IPS-18a (cell line): ENCODE measurements at regions not wholly inside any gene's neighbourhood (a gene's known extent, or its start where the extent isn't known, plus 50 kb on each side); places are given as distances from the start of the nearest gene placed in this dataset.

ENCODE experiments used
- H3K27ac ChIP-seq: one replicate; pipeline ENCODE4 v1.5.1; 2013; ENCODE audit warnings: low read length
- H3K27me3 ChIP-seq: one replicate; pipeline ENCODE4 v1.6.1; 2013; ENCODE audit warnings: mild to moderate bottlenecking, low read length; ENCODE audit not compliant: control insufficient read depth, insufficient read depth
- H3K36me3 ChIP-seq: one replicate; pipeline ENCODE4 v1.6.1; 2013; ENCODE audit warnings: low read depth, low read length; ENCODE audit not compliant: control insufficient read depth
- H3K4me1 ChIP-seq: one replicate; pipeline ENCODE4 v1.6.1; 2013; ENCODE audit warnings: low read depth, low read length; ENCODE audit not compliant: control insufficient read depth
- H3K4me3 ChIP-seq: one replicate; pipeline ENCODE4 v1.5.1; 2013; ENCODE audit warnings: low read length
- H3K9ac ChIP-seq: one replicate; pipeline ENCODE4 v1.6.1; 2013; ENCODE audit warnings: mild to moderate bottlenecking, low read length, moderate library complexity
- H3K9me3 ChIP-seq: one replicate; pipeline ENCODE4 v1.6.1; 2013; ENCODE audit warnings: low read depth, low read length; ENCODE audit not compliant: control insufficient read depth

GRCh38 chr17:411421-412120 is 59.0 kb upstream of the RPH3AL start:
- H3K27ac ChIP-seq = no peak overlapping the region
- H3K4me3 ChIP-seq = no peak overlapping the region
- H3K9me3 ChIP-seq = no peaks in the 10 kb centered on the region
- H3K9ac ChIP-seq = no peak overlapping the region
- H3K4me1 ChIP-seq = peaks cover 5% of the 10 kb centered on the region
- peaks cover 8% of the 10 kb centered on the region for H3K36me3 ChIP-seq
- H3K27me3 ChIP-seq = no peaks in the 10 kb centered on the region

- Histone ChIP-seq H3K27ac (peak overlapping the region; percentile 88), H3K9ac (peak overlapping the region; percentile 91), H3K9me3 (no peaks in the 10 kb centered on the region), H3K36me3 (peaks cover 8% of the 10 kb centered on the region), H3K4me3 (peak overlapping the region; percentile 92), H3K4me1 (peaks cover 5% of the 10 kb centered on the region), H3K27me3 (no peaks in the 10 kb centered on the region)
These were observed 58.2 kb upstream of the RPH3AL start for GRCh38 chr17:410543-411401.

GRCh38 chr17:409848-410542 is 57.4 kb upstream of the RPH3AL start:
- Histone ChIP-seq H3K27ac (peak overlapping the region; percentile 88), H3K9me3 (no peaks in the 10 kb centered on the region), H3K4me1 (peaks cover 5% of the 10 kb centered on the region), H3K36me3 (peaks cover 8% of the 10 kb centered on the region), H3K4me3 (peak overlapping the region; percentile 92), H3K9ac (peak overlapping the region; percentile 91), H3K27me3 (no peaks in the 10 kb centered on the region)

DNA sequence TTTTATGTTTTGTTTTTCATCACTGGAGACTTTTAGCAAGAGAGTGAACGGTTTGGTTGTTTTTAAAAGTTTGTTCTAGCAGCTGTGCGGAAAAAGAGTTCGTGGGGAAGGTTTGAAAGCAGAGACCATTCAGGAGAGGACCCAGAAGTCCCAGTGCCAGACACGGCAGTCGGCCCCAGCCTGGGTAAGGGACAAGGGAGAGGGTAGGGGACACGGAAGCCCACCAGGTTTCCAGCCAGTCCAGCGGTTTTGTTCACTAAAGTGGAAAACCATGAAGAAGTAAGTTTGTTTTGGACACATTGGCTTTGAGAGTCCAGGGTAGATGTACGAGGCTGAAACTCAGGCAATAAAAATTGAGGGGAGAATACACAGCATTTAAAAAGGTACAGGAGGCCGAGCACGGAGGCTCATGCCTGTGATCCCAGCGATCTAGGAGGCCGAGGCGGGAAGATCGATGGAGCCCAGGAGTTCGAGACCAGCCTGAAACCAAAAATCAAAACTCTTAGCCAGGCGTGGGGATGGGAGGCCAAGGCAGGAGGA is 56.8 kb upstream of the RPH3AL start:
- H3K9ac ChIP-seq = peak overlapping the region; percentile 16
- no peaks in the 10 kb centered on the region for H3K27me3 ChIP-seq
- H3K9me3 ChIP-seq = no peaks in the 10 kb centered on the region
- peaks cover 5% of the 10 kb centered on the region for H3K36me3 ChIP-seq
- peaks cover 5% of the 10 kb centered on the region for H3K4me1 ChIP-seq
- peak overlapping the region; percentile 0 for H3K27ac ChIP-seq
- peak overlapping the region; percentile 12 for H3K4me3 ChIP-seq

- H3K36me3 ChIP-seq = no peaks in the 10 kb centered on the region
- H3K27ac ChIP-seq = no peak overlapping the region
- H3K27me3 ChIP-seq = no peaks in the 10 kb centered on the region
- H3K9ac ChIP-seq = no peak overlapping the region
- no peaks in the 10 kb centered on the region for H3K9me3 ChIP-seq
- H3K4me1 ChIP-seq = no peaks in the 10 kb centered on the region
- H3K4me3 ChIP-seq = no peak overlapping the region
These were observed 52.1 kb upstream of the RPH3AL start for GRCh38 chr17:404703-405102.
